ENCODE measurements at regions not wholly inside any gene's neighbourhood (a gene's known extent, or its start where the extent isn't known, plus 50 kb on each side); places are given as distances from the start of the nearest gene placed in this dataset.

DNA sequence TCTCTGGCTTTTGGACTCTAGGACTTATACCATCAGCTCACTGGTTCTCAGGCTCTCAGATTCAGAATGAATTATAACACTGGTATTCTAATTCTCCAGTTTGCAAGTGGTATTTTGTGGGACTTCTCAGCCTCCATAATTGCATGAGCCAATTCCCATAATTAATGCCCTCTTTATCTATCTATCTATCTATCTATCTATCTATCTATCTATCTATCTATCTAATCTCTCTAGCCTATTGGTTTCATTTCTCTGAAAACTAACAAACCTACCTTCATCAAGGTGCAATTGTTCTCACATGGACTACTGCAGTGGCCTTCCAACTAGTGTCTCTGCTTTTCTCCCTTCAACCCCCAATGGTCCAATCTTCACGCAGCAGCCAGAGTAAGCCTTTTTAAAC is 507.4 kb downstream of the ETNK1 start:
- no peaks in the 10 kb centered on the region for H3K9me2 ChIP-seq (replicated peaks; ENCODE audit: low read depth, low read length)
- H2AFZ ChIP-seq (ENCODE audit: low read length) = no peak overlapping the region
- TF ChIP-seq EZH2phosphoT487 (IDR thresholded peaks at IDR 0.05; ENCODE audit: borderline replicate concordance) (no peak), CTCF (conservative IDR thresholded peaks at IDR 0.05; ENCODE audit: low read length) (no peak)
- H3K9ac ChIP-seq (ENCODE audit: low read depth, low read length, poor library complexity, severe bottlenecking) = no peak overlapping the region
- H3K36me3 ChIP-seq (ENCODE audit: insufficient read depth, low read length) = no peaks in the 10 kb centered on the region
- no peak overlapping the region for H3K4me3 ChIP-seq (ENCODE audit: low read length, poor library complexity, severe bottlenecking)
- no peaks in the 10 kb centered on the region for H3K4me1 ChIP-seq (ENCODE audit: insufficient read depth, low read length, poor library complexity, severe bottlenecking)
- no peaks in the 10 kb centered on the region for H4K20me1 ChIP-seq (ENCODE audit: insufficient read depth, low read length, poor library complexity, severe bottlenecking)
- no peak overlapping the region for H3K4me2 ChIP-seq (ENCODE audit: low read depth, low read length, poor library complexity, severe bottlenecking)
- no peaks in the 10 kb centered on the region for H3K79me2 ChIP-seq (ENCODE audit: insufficient read depth, low read length)
- no peaks in the 10 kb centered on the region for H3F3A ChIP-seq (ENCODE audit: low read depth)
- no peaks in the 10 kb centered on the region for H3K9me3 ChIP-seq (ENCODE audit: insufficient read depth, low read depth, low read length)
- no peaks in the 10 kb centered on the region for H3K27me3 ChIP-seq (ENCODE audit: insufficient read depth, low read length, poor library complexity, severe bottlenecking)

DNA sequence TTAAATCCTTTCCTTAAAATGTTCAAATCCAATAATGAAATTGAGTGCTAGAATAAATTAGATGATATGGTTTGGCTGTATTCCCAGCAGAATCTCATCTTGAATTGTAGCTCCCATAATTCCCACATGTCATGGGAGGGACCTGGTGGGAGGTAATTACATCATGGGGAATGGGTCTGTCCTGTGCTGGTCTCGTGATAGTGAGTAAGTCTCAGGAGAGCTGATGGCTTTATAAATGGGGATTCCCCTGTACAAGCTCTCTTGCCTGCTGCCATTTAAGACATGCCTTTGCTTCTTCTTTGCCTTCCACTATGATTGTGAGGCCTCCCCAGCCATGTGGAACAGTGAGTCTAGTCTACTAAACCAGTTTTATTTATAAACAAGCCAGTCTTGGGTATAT is 508.5 kb downstream of the ETNK1 start:
- H3K9me2 ChIP-seq (replicated peaks; ENCODE audit: low read depth, low read length) = no peaks in the 10 kb centered on the region
- H3K79me2 ChIP-seq (ENCODE audit: insufficient read depth, low read length) = no peaks in the 10 kb centered on the region
- no peaks in the 10 kb centered on the region for H3K4me1 ChIP-seq (ENCODE audit: insufficient read depth, low read length, poor library complexity, severe bottlenecking)

GRCh38 chr12:23139026-23139425 is 514.1 kb downstream of the ETNK1 start:
- no peaks in the 10 kb centered on the region for H3K4me1 ChIP-seq (ENCODE audit: insufficient read depth, low read length, poor library complexity, severe bottlenecking)
- no peak overlapping the region for H3K9ac ChIP-seq (ENCODE audit: low read depth, low read length, poor library complexity, severe bottlenecking)
- no peak overlapping the region for H3K4me3 ChIP-seq (ENCODE audit: low read length, poor library complexity, severe bottlenecking)
- no peak overlapping the region for H2AFZ ChIP-seq (ENCODE audit: low read length)
- H3K36me3 ChIP-seq (ENCODE audit: insufficient read depth, low read length) = no peaks in the 10 kb centered on the region
- H3K9me2 ChIP-seq (replicated peaks; ENCODE audit: low read depth, low read length) = no peaks in the 10 kb centered on the region
- no peak overlapping the region for H3K4me2 ChIP-seq (ENCODE audit: low read depth, low read length, poor library complexity, severe bottlenecking)
- H3K27me3 ChIP-seq (ENCODE audit: insufficient read depth, low read length, poor library complexity, severe bottlenecking) = no peaks in the 10 kb centered on the region
- H3K79me2 ChIP-seq (ENCODE audit: insufficient read depth, low read length) = no peaks in the 10 kb centered on the region
- TF ChIP-seq EZH2phosphoT487 (IDR thresholded peaks at IDR 0.05; ENCODE audit: borderline replicate concordance) (no peak), CTCF (conservative IDR thresholded peaks at IDR 0.05; ENCODE audit: low read length) (no peak)
- H3K9me3 ChIP-seq (ENCODE audit: insufficient read depth, low read depth, low read length) = no peaks in the 10 kb centered on the region
- no peaks in the 10 kb centered on the region for H3F3A ChIP-seq (ENCODE audit: low read depth)
- no peaks in the 10 kb centered on the region for H4K20me1 ChIP-seq (ENCODE audit: insufficient read depth, low read length, poor library complexity, severe bottlenecking)

More for the DNA sequence above, 508.5 kb downstream of the ETNK1 start:
- H3K4me3 ChIP-seq (ENCODE audit: low read length, poor library complexity, severe bottlenecking) = no peak overlapping the region
- no peaks in the 10 kb centered on the region for H4K20me1 ChIP-seq (ENCODE audit: insufficient read depth, low read length, poor library complexity, severe bottlenecking)
- H3F3A ChIP-seq (ENCODE audit: low read depth) = no peaks in the 10 kb centered on the region
- H3K9ac ChIP-seq (ENCODE audit: low read depth, low read length, poor library complexity, severe bottlenecking) = no peak overlapping the region
- TF ChIP-seq EZH2phosphoT487 (IDR thresholded peaks at IDR 0.05; ENCODE audit: borderline replicate concordance) (no peak), CTCF (conservative IDR thresholded peaks at IDR 0.05; ENCODE audit: low read length) (no peak)
- no peak overlapping the region for H2AFZ ChIP-seq (ENCODE audit: low read length)
- no peaks in the 10 kb centered on the region for H3K27me3 ChIP-seq (ENCODE audit: insufficient read depth, low read length, poor library complexity, severe bottlenecking)
- H3K36me3 ChIP-seq (ENCODE audit: insufficient read depth, low read length) = no peaks in the 10 kb centered on the region
- no peak overlapping the region for H3K4me2 ChIP-seq (ENCODE audit: low read depth, low read length, poor library complexity, severe bottlenecking)
- H3K9me3 ChIP-seq (ENCODE audit: insufficient read depth, low read depth, low read length) = no peaks in the 10 kb centered on the region

Data from Loucy (cell line).